Fibroblast of pulmonary artery (primary cell): ENCODE measurements at regions not wholly inside any gene's neighbourhood (a gene's known extent, or its start where the extent isn't known, plus 50 kb on each side); places are given as distances from the start of the nearest gene placed in this dataset.
A peak's percentile ranks its signal among the peaks of the same experiment; 100 is the strongest.
"Not testable (repeated sequence)": the region's sequence is repeated elsewhere in the genome, so short reads cannot be mapped to it uniquely, and the experiment has no call there.

Experiments
- DNase-seq: peaks from one replicate; pipeline ENCODE4 v3.0.0-alpha.2; 2010; ENCODE audit warnings: low read depth
- H3K4me3 ChIP-seq: replicated peaks from 2 replicates; pipeline ENCODE4 v1.5.1; 2011; ENCODE audit warnings: low read depth, mild to moderate bottlenecking, control low read depth, low read length, moderate library complexity
- TF ChIP-seq, protein P1 (sequence below): IDR thresholded peaks from 2 replicates; pipeline ENCODE4 v1.5.1; 2011; ENCODE audit warnings: mild to moderate bottlenecking, control low read depth, low read length, inconsistent platforms; ENCODE audit errors: missing control alignments

DNA sequence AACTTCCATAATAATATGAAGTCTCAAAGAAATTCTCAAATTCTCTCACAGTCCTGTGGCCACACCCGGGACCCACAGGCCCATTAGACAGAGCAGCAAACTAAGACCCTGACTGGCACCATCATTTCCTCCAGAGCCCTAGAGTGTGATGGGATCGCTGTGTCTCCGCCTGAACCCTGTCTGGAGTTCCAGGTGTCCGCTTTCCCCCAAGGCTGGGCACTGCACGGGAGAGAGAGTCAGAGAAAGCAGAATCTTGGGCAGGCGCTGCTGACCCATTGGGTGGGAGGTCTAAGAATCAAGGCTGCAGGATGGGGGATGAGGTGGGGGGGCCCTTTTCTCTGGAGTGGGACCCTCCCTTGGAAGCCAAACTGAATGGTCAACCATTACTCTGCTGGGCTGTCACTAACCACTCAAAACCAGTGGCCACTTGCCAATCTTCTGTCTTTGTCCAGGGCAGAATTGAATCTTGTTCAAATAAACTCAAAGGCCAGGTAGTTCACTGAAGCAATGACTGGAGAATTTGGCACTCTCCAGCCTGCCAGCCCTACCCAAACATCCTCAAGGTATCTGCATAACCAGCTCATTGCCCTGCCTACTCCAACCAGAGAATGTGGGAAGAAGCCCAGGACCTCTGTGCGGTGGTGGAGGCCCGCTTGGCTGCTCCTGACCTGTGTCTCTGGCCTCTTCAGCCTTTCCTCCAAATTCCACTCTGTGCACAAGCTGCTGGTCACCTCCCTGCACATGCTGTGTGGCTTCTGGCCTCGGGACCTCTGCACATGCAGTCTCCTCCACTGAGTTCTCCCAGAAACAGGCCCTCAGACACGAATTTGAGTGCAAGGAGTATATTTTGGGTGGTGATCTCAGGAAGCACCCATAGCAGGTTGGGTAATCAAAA is 141.1 kb downstream of the CEBPB start:
- TF ChIP-seq, protein P1, sequence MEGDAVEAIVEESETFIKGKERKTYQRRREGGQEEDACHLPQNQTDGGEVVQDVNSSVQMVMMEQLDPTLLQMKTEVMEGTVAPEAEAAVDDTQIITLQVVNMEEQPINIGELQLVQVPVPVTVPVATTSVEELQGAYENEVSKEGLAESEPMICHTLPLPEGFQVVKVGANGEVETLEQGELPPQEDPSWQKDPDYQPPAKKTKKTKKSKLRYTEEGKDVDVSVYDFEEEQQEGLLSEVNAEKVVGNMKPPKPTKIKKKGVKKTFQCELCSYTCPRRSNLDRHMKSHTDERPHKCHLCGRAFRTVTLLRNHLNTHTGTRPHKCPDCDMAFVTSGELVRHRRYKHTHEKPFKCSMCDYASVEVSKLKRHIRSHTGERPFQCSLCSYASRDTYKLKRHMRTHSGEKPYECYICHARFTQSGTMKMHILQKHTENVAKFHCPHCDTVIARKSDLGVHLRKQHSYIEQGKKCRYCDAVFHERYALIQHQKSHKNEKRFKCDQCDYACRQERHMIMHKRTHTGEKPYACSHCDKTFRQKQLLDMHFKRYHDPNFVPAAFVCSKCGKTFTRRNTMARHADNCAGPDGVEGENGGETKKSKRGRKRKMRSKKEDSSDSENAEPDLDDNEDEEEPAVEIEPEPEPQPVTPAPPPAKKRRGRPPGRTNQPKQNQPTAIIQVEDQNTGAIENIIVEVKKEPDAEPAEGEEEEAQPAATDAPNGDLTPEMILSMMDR: no peak
- no peak overlapping the region for H3K4me3 ChIP-seq
- DNase-seq: no peak

DNA sequence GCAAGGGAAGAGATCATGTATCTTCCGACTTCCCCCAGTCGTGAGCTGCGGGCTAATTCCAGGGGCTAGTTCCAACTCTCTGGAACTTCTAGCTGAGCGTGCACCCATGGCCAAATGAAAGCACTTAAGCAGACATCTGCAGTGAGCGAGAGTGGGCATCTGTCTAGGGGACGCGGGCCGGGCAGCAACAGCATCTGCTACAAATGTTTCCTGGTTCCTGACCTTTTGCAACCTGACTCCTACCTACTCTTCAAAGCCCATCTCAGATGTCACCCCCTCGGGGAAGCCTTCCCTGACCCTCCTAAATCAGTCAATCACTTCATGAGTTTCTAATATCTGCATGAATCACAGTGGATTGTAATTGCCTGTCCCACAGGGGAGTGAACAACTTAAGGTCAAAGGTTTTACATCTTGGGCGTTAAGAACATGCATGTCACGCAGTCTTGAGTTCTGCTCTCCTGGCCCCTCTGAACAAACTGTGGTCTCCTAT is 141.9 kb downstream of the CEBPB start:
- no peak overlapping the region for H3K4me3 ChIP-seq
- TF ChIP-seq, protein P1: no peak
- no peak for DNase-seq

DNA sequence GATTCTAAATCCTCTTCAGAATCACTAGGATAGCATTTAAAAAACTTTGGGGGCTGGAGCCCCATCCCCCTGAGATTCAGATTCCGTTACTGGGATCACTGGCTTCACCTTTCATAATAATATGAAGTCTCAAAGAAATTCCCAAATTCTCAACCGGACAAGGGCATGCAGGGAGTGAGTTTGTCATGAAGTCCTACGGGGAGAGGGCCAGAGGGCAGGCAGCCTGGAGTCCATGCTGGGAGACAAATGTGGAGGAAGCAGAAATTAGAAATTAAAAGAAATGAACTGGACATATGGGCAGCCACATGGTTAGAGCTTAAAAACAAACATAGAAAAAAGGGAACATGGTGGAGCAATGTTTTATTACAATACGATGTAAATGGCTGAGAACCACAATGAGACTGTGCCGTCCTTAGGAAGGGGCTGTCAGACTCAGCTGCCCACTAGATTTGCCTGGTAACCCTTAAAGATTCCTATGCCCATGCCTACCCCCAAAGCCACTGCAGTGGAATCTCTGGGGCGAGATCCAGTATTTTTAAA is 142.6 kb downstream of the CEBPB start:
- no peak for DNase-seq
- TF ChIP-seq, protein P1: no peak
- H3K4me3 ChIP-seq: no peak overlapping the region

DNA sequence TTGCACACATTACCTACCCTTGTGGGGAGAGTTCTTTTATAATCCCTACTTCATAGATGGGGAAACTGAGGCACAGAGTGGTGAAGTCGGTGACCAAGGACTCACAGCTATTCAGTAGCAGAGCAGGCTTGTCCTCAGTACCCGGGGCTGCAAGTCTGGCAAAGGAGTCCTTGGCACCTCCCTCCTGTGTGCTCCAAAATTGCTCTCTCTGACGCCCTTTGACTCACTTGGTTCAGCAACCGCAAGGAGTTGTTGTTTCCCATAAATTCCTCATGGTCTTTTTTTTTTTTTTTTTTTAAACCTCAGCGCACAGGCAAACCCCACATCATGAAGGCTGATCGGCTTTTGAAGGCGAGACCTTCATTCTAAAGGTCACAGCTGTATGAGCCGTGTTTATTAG is 143.2 kb downstream of the CEBPB start:
- peak; percentile 64 for DNase-seq
- H3K4me3 ChIP-seq: no peak overlapping the region
- TF ChIP-seq, protein P1: no peak

DNA sequence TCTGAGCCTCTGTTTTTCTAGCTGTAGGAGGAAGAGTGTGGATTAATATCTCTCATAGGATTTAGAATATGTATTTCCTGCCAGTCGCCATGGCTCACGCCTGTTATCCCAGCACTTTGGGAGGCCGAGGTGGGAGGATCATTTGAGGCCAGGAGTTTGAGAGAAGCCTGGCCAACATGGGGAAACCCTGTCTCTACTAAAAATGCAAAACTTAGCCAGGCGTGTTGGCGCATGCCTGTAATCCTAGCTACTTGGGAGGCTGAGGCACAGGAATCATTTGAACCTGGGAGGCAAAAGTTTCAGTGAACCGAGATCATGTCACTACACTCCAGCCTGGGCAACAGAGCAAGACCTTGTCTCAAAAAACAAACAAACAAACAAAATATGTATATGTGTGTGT is 143.9 kb downstream of the CEBPB start:
- not testable (repeated sequence) for H3K4me3 ChIP-seq

DNA sequence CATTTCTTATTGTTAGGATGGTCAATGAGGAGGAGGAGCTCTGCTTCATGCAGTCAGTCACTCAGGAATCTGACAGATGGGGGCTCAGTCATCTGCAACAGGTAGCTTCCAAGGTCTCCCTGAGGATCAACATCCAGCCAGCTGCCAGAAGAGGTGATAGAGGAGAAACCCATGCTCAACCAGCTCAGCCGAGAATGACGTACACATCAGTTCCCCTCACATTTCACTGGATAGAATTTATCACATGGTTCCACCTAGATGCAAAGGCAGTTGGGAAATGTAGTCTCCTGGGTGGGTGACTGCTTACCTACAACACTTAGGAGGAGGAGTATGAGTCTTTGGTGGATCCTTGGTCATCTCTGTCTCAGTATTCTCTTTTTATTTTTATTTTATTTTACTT is 144.5 kb downstream of the CEBPB start:
- H3K4me3 ChIP-seq: no peak overlapping the region
- TF ChIP-seq, protein P1: no peak
- DNase-seq: no peak

More for the DNA sequence above, 143.9 kb downstream of the CEBPB start:
- not testable (repeated sequence) for DNase-seq

DNA sequence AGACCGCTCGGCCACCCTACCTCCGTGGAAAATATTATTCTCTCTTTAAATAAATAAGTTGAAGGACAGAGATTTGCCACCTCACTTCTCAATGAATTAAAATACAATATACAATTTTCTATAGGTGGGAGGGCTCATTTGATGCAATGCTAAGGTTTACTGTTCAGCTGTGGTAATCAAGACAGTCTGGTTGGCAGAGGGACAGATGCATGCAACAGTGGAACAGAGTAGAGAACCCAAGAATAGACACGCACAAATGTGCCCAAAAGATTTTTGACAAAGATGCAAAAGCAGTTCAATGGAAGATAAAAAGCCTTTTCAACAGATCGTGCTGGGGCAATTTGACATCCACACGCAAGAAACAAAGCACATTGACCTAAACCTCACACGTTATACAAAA is 145.2 kb downstream of the CEBPB start:
- H3K4me3 ChIP-seq: no peak overlapping the region
- TF ChIP-seq, protein P1: no peak
- no peak for DNase-seq
